ENCODE measurements at regions not wholly inside any gene's neighbourhood (a gene's known extent, or its start where the extent isn't known, plus 50 kb on each side); places are given as distances from the start of the nearest gene placed in this dataset.
"Not testable (repeated sequence)": the region's sequence is repeated elsewhere in the genome, so short reads cannot be mapped to it uniquely, and the experiment has no call there.

- no peaks in the 10 kb centered on the region for H3K36me3 ChIP-seq (ENCODE audit: insufficient read depth, low read length)
- no peaks in the 10 kb centered on the region for H3K9me2 ChIP-seq (replicated peaks; ENCODE audit: low read depth, low read length)
- no peak for TF ChIP-seq EZH2phosphoT487 (IDR thresholded peaks at IDR 0.05; ENCODE audit: borderline replicate concordance)
- TF ChIP-seq CTCF (conservative IDR thresholded peaks at IDR 0.05; ENCODE audit: low read length), result no peak
- no peak overlapping the region for H2AFZ ChIP-seq (ENCODE audit: low read length)
- no peaks in the 10 kb centered on the region for H4K20me1 ChIP-seq (ENCODE audit: insufficient read depth, low read length, poor library complexity, severe bottlenecking)
- H3K27me3 ChIP-seq (ENCODE audit: insufficient read depth, low read length, poor library complexity, severe bottlenecking), result no peaks in the 10 kb centered on the region
- H3K4me1 ChIP-seq (ENCODE audit: insufficient read depth, low read length, poor library complexity, severe bottlenecking), result peaks cover 8% of the 10 kb centered on the region
- H3K9ac ChIP-seq (ENCODE audit: low read depth, low read length, poor library complexity, severe bottlenecking), result no peak overlapping the region
- H3F3A ChIP-seq (ENCODE audit: low read depth), result no peaks in the 10 kb centered on the region
- peaks cover 14% of the 10 kb centered on the region; the same call in 1 of the 2 replicates for H3K9me3 ChIP-seq (ENCODE audit: insufficient read depth, low read depth, low read length)
- no peaks in the 10 kb centered on the region for H3K79me2 ChIP-seq (ENCODE audit: insufficient read depth, low read length)
- no peak overlapping the region for H3K4me3 ChIP-seq (ENCODE audit: low read length, poor library complexity, severe bottlenecking)
- no peak overlapping the region for H3K4me2 ChIP-seq (ENCODE audit: low read depth, low read length, poor library complexity, severe bottlenecking)
These were observed 169.6 kb upstream of the NDUFV2 start for GRCh38 chr18:8932866-8933265.

- no peaks in the 10 kb centered on the region for H3K27me3 ChIP-seq (ENCODE audit: insufficient read depth, low read length, poor library complexity, severe bottlenecking)
- no peak overlapping the region for H3K4me3 ChIP-seq (ENCODE audit: low read length, poor library complexity, severe bottlenecking)
- H3K79me2 ChIP-seq (ENCODE audit: insufficient read depth, low read length), result no peaks in the 10 kb centered on the region
- no peaks in the 10 kb centered on the region for H4K20me1 ChIP-seq (ENCODE audit: insufficient read depth, low read length, poor library complexity, severe bottlenecking)
- H3K9me2 ChIP-seq (replicated peaks; ENCODE audit: low read depth, low read length), result no peaks in the 10 kb centered on the region
- H3K4me2 ChIP-seq (ENCODE audit: low read depth, low read length, poor library complexity, severe bottlenecking), result no peak overlapping the region
- no peak overlapping the region for H2AFZ ChIP-seq (ENCODE audit: low read length)
- H3K9me3 ChIP-seq (ENCODE audit: insufficient read depth, low read depth, low read length), result peaks cover 13% of the 10 kb centered on the region; the same call in 1 of the 2 replicates
- TF ChIP-seq EZH2phosphoT487 (IDR thresholded peaks at IDR 0.05; ENCODE audit: borderline replicate concordance) (no peak), CTCF (conservative IDR thresholded peaks at IDR 0.05; ENCODE audit: low read length) (no peak)
- H3K4me1 ChIP-seq (ENCODE audit: insufficient read depth, low read length, poor library complexity, severe bottlenecking), result peaks cover 15% of the 10 kb centered on the region
- no peaks in the 10 kb centered on the region for H3K36me3 ChIP-seq (ENCODE audit: insufficient read depth, low read length)
- no peaks in the 10 kb centered on the region for H3F3A ChIP-seq (ENCODE audit: low read depth)
- H3K9ac ChIP-seq (ENCODE audit: low read depth, low read length, poor library complexity, severe bottlenecking), result no peak overlapping the region
These were observed 168.7 kb upstream of the NDUFV2 start for GRCh38 chr18:8933714-8934284.

- H3K9ac ChIP-seq (ENCODE audit: low read depth, low read length, poor library complexity, severe bottlenecking); H3K36me3 ChIP-seq (ENCODE audit: insufficient read depth, low read length); H3K9me3 ChIP-seq (ENCODE audit: insufficient read depth, low read depth, low read length); H3K9me2 ChIP-seq (replicated peaks; ENCODE audit: low read depth, low read length); H3K4me2 ChIP-seq (ENCODE audit: low read depth, low read length, poor library complexity, severe bottlenecking); H4K20me1 ChIP-seq (ENCODE audit: insufficient read depth, low read length, poor library complexity, severe bottlenecking); H3K4me3 ChIP-seq (ENCODE audit: low read length, poor library complexity, severe bottlenecking); H3K79me2 ChIP-seq (ENCODE audit: insufficient read depth, low read length); H2AFZ ChIP-seq (ENCODE audit: low read length); H3K27me3 ChIP-seq (ENCODE audit: insufficient read depth, low read length, poor library complexity, severe bottlenecking); H3F3A ChIP-seq (ENCODE audit: low read depth): not testable (repeated sequence)
- peaks cover 26% of the 10 kb centered on the region for H3K4me1 ChIP-seq (ENCODE audit: insufficient read depth, low read length, poor library complexity, severe bottlenecking)
These were observed 167.2 kb upstream of the NDUFV2 start for GRCh38 chr18:8935346-8935745.

GRCh38 chr18:8936619-8937018 lies 165.9 kb upstream of the NDUFV2 start:
- H3F3A ChIP-seq (ENCODE audit: low read depth), result no peaks in the 10 kb centered on the region
- H3K9ac ChIP-seq (ENCODE audit: low read depth, low read length, poor library complexity, severe bottlenecking), result no peak overlapping the region
- no peaks in the 10 kb centered on the region for H3K36me3 ChIP-seq (ENCODE audit: insufficient read depth, low read length)
- H3K4me2 ChIP-seq (ENCODE audit: low read depth, low read length, poor library complexity, severe bottlenecking), result no peak overlapping the region
- no peaks in the 10 kb centered on the region for H3K27me3 ChIP-seq (ENCODE audit: insufficient read depth, low read length, poor library complexity, severe bottlenecking)
- TF ChIP-seq EZH2phosphoT487 (IDR thresholded peaks at IDR 0.05; ENCODE audit: borderline replicate concordance), result no peak
- H3K79me2 ChIP-seq (ENCODE audit: insufficient read depth, low read length), result no peaks in the 10 kb centered on the region
- no peaks in the 10 kb centered on the region for H4K20me1 ChIP-seq (ENCODE audit: insufficient read depth, low read length, poor library complexity, severe bottlenecking)
- peaks cover 4% of the 10 kb centered on the region; the same call in 1 of the 2 replicates for H3K9me3 ChIP-seq (ENCODE audit: insufficient read depth, low read depth, low read length)
- peaks cover 26% of the 10 kb centered on the region for H3K4me1 ChIP-seq (ENCODE audit: insufficient read depth, low read length, poor library complexity, severe bottlenecking)
- H3K4me3 ChIP-seq (ENCODE audit: low read length, poor library complexity, severe bottlenecking), result no peak overlapping the region
- H2AFZ ChIP-seq (ENCODE audit: low read length), result no peak overlapping the region
- no peaks in the 10 kb centered on the region for H3K9me2 ChIP-seq (replicated peaks; ENCODE audit: low read depth, low read length)
